Lung microvascular endothelial cell (primary cell): ENCODE measurements at regions not wholly inside any gene's neighbourhood (a gene's known extent, or its start where the extent isn't known, plus 50 kb on each side); places are given as distances from the start of the nearest gene placed in this dataset.
A peak's percentile ranks its signal among the peaks of the same experiment; 100 is the strongest.
"Not testable (repeated sequence)": the region's sequence is repeated elsewhere in the genome, so short reads cannot be mapped to it uniquely, and the experiment has no call there.

Experiments
- DNase-seq, 2 donors: peaks; one replicate each; pipeline versions ENCODE4 v3.0.0 to v3.0.0-alpha.2; 2010; ENCODE audit warnings: low read depth in 2 of 2

DNA sequence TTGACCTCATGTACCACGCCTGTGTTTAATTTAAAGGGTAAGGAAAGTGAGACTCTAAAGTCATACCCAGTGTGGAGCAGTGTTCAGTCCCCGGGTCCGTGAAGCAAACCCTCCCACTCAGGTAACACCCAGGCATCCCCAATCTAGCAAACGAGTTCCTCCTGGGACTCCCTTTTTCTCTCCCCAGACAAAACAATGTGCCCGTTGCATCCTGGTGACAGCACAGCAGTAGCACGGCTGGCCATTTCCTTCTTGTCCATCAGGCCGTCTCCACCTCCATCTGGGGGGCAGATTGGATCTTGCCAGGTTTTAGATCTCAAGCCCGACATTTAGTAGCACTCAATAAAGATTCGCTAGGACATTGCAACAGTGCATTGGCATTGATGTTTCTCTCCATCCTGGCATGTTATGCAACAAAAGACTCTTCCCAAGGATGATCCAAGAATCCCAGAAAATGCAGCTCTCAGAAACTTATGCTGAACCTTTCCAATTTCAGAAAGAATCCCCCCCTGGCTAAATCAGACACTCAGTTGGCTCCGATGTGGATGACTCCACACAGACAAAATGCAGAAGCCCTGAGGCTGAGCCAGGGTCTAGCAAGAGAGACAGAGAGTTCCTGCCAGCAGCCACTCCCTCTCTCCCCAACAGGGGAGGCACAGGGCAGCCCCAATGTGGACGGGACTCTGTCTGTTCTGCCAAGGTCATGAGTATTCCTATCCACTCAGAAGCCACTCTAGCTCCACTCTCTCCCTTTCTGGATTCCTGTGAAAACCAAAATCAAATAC lies 274.5 kb upstream of the MGMT start:
- DNase-seq: peak in 1 of 2 donors; percentile 7

- DNase-seq: peak in 1 of 2 donors; percentile 33
Measured at GRCh38 chr10:129193148-129193547, 273.9 kb upstream of the MGMT start.

GRCh38 chr10:129194181-129194870 lies 272.7 kb upstream of the MGMT start:
- no peak for DNase-seq

DNA sequence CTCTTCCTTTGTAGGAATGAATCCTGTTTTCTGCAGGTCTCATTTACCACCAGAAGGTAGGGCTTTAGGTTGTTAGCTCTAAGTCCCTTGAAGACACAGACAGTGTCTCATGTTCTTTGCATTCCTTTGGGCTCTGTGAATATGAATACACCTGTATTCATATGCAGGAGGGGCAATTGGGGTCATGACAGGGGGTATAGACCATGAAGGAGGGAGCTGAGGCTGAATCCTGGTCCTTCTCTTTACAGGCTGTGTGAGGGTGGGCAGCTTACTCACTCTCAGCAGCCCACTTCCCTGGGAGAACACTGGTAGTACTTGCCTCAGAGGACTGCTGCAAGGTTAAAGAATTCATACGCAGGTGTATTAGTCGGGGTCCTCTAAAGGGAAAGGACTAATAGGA lies 267.2 kb upstream of the MGMT start:
- DNase-seq: no peak

DNA sequence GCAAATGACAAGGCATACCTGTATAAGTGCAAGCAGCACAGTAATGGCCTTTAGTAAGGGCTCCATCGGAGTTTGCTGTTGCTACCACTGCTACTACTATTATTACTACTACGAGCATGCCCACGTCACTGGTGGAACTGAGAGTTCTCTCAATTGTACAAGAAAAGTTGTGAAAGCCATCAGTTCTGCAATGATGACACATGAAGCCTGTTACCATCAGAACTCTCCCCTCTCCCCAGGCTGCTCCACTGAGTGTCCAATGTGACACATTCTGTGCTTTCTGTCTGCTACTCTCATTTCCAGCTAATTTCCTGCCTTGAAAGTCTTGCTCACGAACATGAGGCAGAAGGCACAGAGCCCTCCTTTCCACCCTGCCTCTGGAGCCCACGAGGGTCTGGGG lies 263.2 kb upstream of the MGMT start:
- DNase-seq: no peak

- no peak for DNase-seq
Measured at GRCh38 chr10:129207297-129207696, 259.7 kb upstream of the MGMT start.

DNA sequence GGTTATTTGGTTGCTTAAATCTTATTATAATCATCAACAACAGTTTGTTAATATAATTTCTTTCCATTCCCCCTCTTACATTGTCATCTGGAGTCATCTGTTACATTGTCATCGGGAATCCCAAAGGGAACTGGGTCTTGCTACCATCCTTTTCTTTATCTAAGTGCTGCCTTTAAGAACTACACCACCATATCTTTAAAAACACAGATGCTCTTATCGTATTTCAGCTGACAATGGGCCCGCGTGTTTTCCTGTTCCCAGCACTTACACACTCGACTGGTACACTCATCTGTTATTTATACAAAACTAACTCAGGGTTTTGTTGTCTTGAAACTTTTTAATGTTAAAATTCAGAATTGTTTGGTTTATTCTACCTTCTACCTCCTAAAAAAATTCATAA lies 256.2 kb upstream of the MGMT start:
- DNase-seq: no peak

GRCh38 chr10:129213256-129213655 lies 253.8 kb upstream of the MGMT start:
- DNase-seq: no peak

- DNase-seq: not testable (repeated sequence)
Measured at GRCh38 chr10:129213996-129214395, 253.0 kb upstream of the MGMT start.

DNA sequence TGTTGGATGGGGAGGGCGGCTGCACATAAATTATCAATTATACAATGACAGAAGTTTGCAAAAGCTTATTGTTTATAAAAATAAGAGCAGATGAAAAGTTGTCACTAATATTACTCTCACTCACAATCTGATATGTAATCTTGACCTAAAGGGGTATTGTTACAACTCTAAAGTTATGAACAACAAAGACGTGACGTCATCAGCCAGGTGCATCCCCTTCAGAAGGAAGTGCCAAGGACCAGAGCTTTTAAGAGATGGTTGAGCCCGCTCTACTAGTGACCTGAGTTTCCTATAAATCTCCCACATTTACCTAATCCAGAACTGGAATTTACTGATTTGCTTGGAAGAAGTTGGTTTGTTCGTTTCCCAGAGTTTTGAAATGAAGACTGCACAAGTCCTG lies 247.7 kb upstream of the MGMT start:
- DNase-seq: peak in 1 of 2 donors; percentile 63

GRCh38 chr10:129222436-129222835 lies 244.6 kb upstream of the MGMT start:
- no peak for DNase-seq

DNA sequence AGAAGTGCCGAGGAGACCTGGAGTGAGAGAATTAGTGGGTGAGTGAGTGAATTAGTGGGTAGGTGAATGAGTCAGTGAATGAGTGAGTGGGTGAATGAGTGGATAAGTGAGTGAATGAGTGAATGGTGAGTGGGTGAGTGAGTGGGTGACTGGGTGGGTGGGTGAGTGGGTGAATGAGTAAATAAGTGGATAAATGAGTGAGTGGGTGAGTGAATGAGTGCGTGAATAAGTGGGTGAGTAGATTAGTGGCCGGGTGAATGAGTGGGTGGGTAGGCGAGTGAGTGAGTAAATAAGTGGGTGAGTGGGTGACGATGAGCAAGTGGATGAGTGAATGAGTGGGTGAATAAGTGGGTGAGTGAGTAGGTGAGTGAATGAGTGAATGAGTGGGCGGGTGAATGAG lies 243.7 kb upstream of the MGMT start:
- no peak for DNase-seq

DNA sequence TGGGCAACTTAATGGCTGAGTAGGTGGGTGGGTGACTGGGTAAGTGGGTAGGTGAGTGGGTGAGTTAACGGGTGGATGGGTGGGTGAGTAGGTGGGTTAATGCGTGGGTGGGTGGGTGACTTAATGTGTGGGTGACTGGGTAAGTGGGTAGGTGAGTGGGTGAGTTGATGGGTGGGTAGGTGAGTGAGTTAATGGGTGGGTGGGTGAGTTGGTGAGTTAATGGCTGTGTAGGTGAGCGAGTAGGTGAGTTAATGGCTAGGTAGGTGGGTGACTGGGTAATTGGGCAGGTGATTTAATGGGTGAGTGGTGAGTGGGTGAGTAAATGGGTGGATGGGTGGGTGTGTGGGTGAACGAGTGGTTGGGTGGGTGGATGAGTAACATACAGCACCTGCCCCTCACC lies 243.0 kb upstream of the MGMT start:
- no peak for DNase-seq

DNA sequence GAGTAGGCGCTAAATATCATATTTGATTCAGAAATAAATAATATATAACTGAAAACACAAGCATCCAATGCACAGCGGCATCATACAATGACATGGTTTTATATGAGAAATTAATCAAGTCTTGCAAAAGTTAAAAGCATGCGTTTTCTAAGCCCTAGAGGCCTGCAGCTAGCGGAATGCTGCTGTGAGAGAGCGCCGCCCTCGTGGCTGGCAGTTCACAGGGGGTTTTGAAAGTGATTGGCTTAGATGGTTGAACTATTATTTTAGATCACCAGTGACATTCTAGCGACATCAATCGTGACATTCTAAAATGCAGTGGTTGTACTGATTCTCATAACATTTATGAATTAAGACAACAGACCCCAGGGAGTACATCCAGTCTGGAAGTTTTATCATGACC lies 235.2 kb upstream of the MGMT start:
- no peak for DNase-seq

DNA sequence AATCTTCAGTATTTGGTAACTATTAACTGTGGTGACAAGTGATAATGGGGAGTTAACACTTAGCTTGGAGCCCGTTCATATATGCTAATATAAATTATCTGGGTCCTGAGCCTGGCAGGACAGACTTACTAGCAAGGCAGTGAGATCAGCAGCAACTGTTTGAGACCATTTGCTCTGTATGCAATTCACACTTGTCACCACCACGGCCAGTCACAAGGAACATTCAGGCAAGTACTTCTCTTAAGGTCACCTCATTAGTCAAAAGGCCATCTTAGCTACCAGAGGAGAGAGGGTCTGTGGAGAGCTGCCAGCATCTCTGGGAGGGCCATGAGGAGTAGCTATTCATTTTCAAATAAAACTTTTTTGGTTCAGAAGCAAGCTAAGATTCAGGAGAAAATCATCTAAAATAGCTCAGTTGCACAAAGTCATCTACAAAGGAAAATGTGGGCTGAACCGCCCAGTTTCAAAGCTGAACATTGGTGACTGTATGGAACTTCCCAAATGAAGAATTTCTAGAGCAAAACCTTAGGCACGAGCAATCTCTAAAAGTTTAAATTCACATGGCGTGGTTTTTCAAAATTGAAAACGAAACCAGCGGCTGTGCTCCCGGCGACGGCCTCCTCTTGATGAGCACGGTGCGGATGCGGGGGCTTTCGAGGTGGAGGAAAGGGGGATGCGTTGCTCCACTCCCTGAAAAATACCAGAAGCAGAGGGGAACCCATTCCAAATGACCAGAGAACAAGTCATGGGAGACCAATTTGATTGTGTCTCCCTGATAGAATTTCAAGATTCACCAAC lies 233.5 kb upstream of the MGMT start:
- DNase-seq: no peak

DNA sequence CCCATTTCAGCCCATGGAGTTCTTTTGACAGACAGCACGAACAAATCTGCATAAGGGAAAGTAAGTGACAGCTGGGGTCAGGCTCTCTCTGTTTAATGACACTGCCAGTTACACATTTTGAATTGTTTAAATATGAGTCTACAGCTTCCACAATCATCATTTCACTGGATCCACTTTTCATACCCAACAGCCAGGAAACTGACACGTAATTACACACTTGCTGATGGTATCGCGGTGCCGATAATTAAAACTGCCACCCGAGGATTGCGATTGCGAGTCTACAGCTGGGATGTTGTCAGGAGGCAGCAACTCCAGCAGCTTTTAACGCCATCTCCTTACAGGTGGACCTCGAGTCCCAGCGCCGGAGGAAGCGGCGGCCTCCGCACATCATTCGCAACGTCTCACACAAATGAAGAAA lies 230.8 kb upstream of the MGMT start:
- no peak for DNase-seq

DNA sequence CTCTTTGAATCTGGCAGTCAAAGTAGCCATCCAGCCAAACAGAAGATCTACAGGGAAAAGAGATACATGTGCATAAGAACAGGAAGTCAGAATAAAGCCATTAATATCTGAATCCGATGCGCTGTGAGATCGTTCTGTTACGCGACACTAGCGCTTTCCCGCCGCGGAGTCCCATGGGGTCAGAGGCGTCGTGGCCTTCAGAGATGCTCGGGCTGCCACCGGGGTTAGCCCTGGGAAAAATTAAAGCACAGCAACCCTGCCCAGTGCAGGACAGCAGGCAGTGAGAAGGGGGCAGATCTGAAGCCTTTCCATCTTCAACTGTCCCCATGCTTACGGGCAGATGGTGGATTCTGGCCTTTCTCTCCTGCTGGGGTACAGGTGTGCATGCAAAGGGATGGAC lies 225.6 kb upstream of the MGMT start:
- DNase-seq: no peak

GRCh38 chr10:129244298-129244697 lies 222.7 kb upstream of the MGMT start:
- no peak for DNase-seq

DNA sequence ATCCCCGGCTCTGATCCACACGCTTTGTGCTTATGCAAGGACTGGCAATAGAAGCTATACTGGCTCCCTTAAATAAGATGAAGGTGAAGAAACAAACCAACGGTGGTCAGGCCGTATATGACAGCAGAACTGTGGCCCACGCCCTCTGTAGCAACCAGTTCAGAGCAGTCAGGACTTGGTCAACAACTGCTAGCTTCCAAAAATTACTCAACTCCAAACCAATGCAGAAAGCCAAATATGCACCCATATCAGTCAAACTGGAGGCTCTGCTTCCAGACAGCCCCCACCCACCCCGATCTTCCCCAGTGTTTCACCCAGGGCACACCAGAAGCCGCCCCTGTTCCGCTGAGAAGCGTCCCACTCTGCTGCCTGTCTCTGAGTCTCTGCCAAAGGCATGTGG lies 222.3 kb upstream of the MGMT start:
- DNase-seq: no peak

DNA sequence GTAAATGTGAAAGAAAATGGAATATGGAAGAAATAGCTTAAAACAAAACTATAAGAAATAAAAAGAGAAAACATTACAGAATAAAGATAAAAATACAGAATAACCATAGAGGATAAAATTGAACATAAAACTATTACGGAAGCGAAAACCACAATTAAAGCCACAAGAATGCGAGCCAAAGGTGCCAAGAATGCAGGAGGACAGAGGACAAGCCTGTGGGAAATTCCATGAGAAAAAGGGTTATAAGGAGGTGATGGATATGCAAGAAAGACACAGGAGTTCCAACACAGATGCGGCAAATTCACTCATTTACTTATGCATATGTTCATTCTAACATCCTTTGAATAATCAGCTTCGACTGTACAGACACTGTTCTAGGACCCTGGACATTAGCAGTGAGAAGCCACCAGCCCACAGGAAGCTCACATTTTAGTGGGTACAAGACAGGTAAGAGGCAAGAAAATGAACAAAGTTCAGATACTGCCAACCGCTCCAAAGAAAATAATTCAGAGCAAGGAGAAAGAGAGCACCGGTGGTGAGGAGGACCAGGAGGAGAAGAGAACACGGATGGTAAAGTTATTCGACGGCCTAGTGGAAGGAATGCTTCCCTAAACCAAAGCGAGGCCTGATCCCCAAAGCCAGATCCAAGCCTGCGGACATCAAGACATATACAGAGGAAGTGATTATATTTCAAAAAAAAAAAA lies 213.7 kb upstream of the MGMT start:
- no peak for DNase-seq

GRCh38 chr10:129253865-129254179 lies 213.2 kb upstream of the MGMT start:
- DNase-seq: peak in 1 of 2 donors; percentile 17
